ENCODE measurements at regions not wholly inside any gene's neighbourhood (a gene's known extent, or its start where the extent isn't known, plus 50 kb on each side); places are given as distances from the start of the nearest gene placed in this dataset.

GRCh38 chr5:110345623-110346022, 380.8 kb downstream of the TMEM232 start:
- DNase-seq (ENCODE audit: extremely low spot score in 2 of 2) = no peak
- TF ChIP-seq POLR2AphosphoS5 (IDR thresholded peaks at IDR 0.05; ENCODE audit: insufficient read depth in 1 of 2, low read depth in 1 of 2) (no peak), CTCF (IDR thresholded peaks at IDR 0.05) (no peak), POLR2A (IDR thresholded peaks at IDR 0.05) (no peak)
- Histone ChIP-seq H3K27ac (no peak overlapping the region), H3K36me3 (no peaks in the 10 kb centered on the region), H3K4me3 (no peak overlapping the region), H3K27me3 (no peaks in the 10 kb centered on the region), H3K9me3 (no peaks in the 10 kb centered on the region), H3K4me1 (no peaks in the 10 kb centered on the region)
- intact Hi-C loops (cut with DNase I) = no loop called here

- intact Hi-C loops (cut with DNase I) = no loop called here
- TF ChIP-seq CTCF (IDR thresholded peaks at IDR 0.05) (no peak), POLR2AphosphoS5 (IDR thresholded peaks at IDR 0.05; ENCODE audit: insufficient read depth in 1 of 2, low read depth in 1 of 2) (no peak), POLR2A (IDR thresholded peaks at IDR 0.05) (no peak)
Measured at GRCh38 chr5:110346893-110347358, 379.5 kb downstream of the TMEM232 start.

GRCh38 chr5:110347781-110348180, 378.7 kb downstream of the TMEM232 start:
- no peak overlapping the region for H3K27ac ChIP-seq
- H3K4me1 ChIP-seq = no peaks in the 10 kb centered on the region
- H3K4me3 ChIP-seq = no peak overlapping the region
- H3K27me3 ChIP-seq = no peaks in the 10 kb centered on the region
- no peaks in the 10 kb centered on the region for H3K36me3 ChIP-seq
- no peaks in the 10 kb centered on the region for H3K9me3 ChIP-seq
- intact Hi-C loops (cut with DNase I) = no loop called here
- DNase-seq (ENCODE audit: extremely low spot score in 2 of 2) = no peak
- TF ChIP-seq CTCF (IDR thresholded peaks at IDR 0.05) (no peak), POLR2AphosphoS5 (IDR thresholded peaks at IDR 0.05; ENCODE audit: insufficient read depth in 1 of 2, low read depth in 1 of 2) (no peak), POLR2A (IDR thresholded peaks at IDR 0.05) (no peak)

More at GRCh38 chr5:110346893-110347358, 379.5 kb downstream of the TMEM232 start:
- Histone ChIP-seq H3K27ac (no peak overlapping the region), H3K4me3 (no peak overlapping the region), H3K27me3 (no peaks in the 10 kb centered on the region), H3K36me3 (no peaks in the 10 kb centered on the region), H3K9me3 (no peaks in the 10 kb centered on the region), H3K4me1 (no peaks in the 10 kb centered on the region)
- no peak for DNase-seq (ENCODE audit: extremely low spot score in 2 of 2)

GRCh38 chr5:110351430-110351829, 375.0 kb downstream of the TMEM232 start:
- no peaks in the 10 kb centered on the region for H3K9me3 ChIP-seq
- no peaks in the 10 kb centered on the region for H3K36me3 ChIP-seq
- H3K4me3 ChIP-seq = no peak overlapping the region
- H3K4me1 ChIP-seq = no peaks in the 10 kb centered on the region
- intact Hi-C loops (cut with DNase I) = no loop called here
- no peaks in the 10 kb centered on the region for H3K27me3 ChIP-seq
- no peak overlapping the region for H3K27ac ChIP-seq
- no peak for DNase-seq (ENCODE audit: extremely low spot score in 2 of 2)
- TF ChIP-seq CTCF (IDR thresholded peaks at IDR 0.05) = no peak
- TF ChIP-seq POLR2AphosphoS5 (IDR thresholded peaks at IDR 0.05; ENCODE audit: insufficient read depth in 1 of 2, low read depth in 1 of 2) = no peak

DNA sequence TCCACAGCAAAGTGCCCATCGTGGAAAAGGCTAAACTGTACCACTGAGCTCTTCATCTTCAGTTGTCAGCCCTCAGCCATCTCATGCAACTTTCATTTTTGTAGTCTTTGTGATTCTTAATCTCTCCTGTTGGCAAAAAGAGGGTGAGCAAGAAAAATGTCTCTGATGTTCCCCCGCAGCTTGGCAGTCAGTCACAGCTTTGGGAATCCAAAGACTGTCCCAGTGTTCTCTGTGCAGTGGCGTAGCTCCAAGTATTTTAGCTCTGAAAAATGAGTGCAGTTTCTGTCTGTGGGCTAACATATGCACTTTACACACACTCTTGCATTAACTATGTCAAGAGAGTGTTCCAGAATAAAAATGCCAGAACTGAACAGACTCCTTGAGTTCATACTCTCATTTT, 372.2 kb downstream of the TMEM232 start:
- intact Hi-C loops (cut with DNase I) = no loop called here
- DNase-seq (ENCODE audit: extremely low spot score in 2 of 2) = no peak
- TF ChIP-seq CTCF (IDR thresholded peaks at IDR 0.05) (no peak), POLR2AphosphoS5 (IDR thresholded peaks at IDR 0.05; ENCODE audit: insufficient read depth in 1 of 2, low read depth in 1 of 2) (no peak), POLR2A (IDR thresholded peaks at IDR 0.05) (no peak)
- Histone ChIP-seq H3K4me1 (no peaks in the 10 kb centered on the region), H3K4me3 (no peak overlapping the region), H3K27ac (no peak overlapping the region), H3K27me3 (no peaks in the 10 kb centered on the region), H3K9me3 (no peaks in the 10 kb centered on the region), H3K36me3 (no peaks in the 10 kb centered on the region)
